ENCODE measurements at regions not wholly inside any gene's neighbourhood (a gene's known extent, or its start where the extent isn't known, plus 50 kb on each side); places are given as distances from the start of the nearest gene placed in this dataset.

- no peak for TF ChIP-seq CTCF (IDR thresholded peaks at IDR 0.05)
- TF ChIP-seq EZH2 (IDR thresholded peaks at IDR 0.05; ENCODE audit: borderline replicate concordance, insufficient read depth, low read depth, low read length, poor library complexity, severe bottlenecking): no peak
These were observed 90.0 kb upstream of the NCKAP5 start for GRCh38 chr2:133658020-133658903.
